HCT116 (cell line): ENCODE measurements at regions not wholly inside any gene's neighbourhood (a gene's known extent, or its start where the extent isn't known, plus 50 kb on each side); places are given as distances from the start of the nearest gene placed in this dataset.

Source experiments
- ATAC-seq: fragments of 200-7000 bp; cut with Tn5 transposase; 2 replicates; pipeline ENCODE4 v1.9.1; 2020; ENCODE audit warnings: mild to moderate bottlenecking, moderate library complexity
- BruUV-seq: library from RNA; stranded (reverse); fragments of 400-500 nt; replicated peaks from 2 replicates; lab custom pipeline; 2021; lab: Mats Ljungman, UMichigan
- CTCF ChIA-PET: fragments of 300-600 bp; sonication (Branson Sonifier 250); formaldehyde crosslinking; loops from one replicate; lab custom pipeline; 2021; ENCODE audit warnings: antibody characterized with exemption; lab: Charles Lee
- POLR2A ChIA-PET: fragments of 300-600, 350-600 bp; sonication (Branson Sonifier 250); formaldehyde crosslinking; loops from one replicate; lab custom pipeline; 2021; ENCODE audit warnings: antibody characterized with exemption; lab: Charles Lee
- RAD21 ChIA-PET, 2 experiments: fragments of 300-600 bp; sonication (Branson Sonifier 250); formaldehyde crosslinking; loops; one replicate each; lab custom pipeline; 2023; ENCODE audit warnings: low total read pairs in 2 of 2; ENCODE audit not compliant: uncharacterized antibody in 2 of 2, unreplicated experiment in 2 of 2, low non-redundant PET in 1 of 2; lab: Charles Lee
- DNase-seq: peaks from one replicate; pipeline ENCODE4 v3.0.0-alpha.2; 2010; ENCODE audit warnings: low read depth, low spot score
- H2AFZ ChIP-seq: fragments of 200-600 bp; shearing (Covaris generic), sonication (generic); 2 replicates; pipeline ENCODE4 v1.6.1; 2017; ENCODE audit warnings: low read depth, mixed run types, mixed read lengths, antibody characterized with exemption, low read length; ENCODE audit not compliant: poor library complexity, severe bottlenecking
- H3K27ac ChIP-seq: 2 replicates; pipeline ENCODE4 v1.5.1; 2012; ENCODE audit warnings: low read depth, low read length
- H3K27me3 ChIP-seq: fragments of 200-600 bp; sonication (generic); 2 replicates; pipeline ENCODE4 v1.6.1; 2016; ENCODE audit warnings: mixed run types, low read length, mixed read lengths; ENCODE audit not compliant: insufficient read depth
- H3K36me3 ChIP-seq, 2 experiments: fragments of 200-500 bp in 1 of 2; fragments of 200-600 bp in 1 of 2; sonication (Bioruptor generic) in 1 of 2; sonication (generic) in 1 of 2; 2 replicates each; pipeline versions ENCODE4 v1.5.1 to v1.6.1; 2014 to 2016; ENCODE audit warnings: low read length in 2 of 2, inconsistent platforms in 1 of 2, mixed read lengths in 1 of 2, mixed run types in 1 of 2; ENCODE audit not compliant: insufficient read depth in 2 of 2, control insufficient read depth in 1 of 2
- H3K4me1 ChIP-seq, 2 experiments: fragments of 200-600 bp in 1 of 2; sonication (generic) in 1 of 2; 2 replicates each; pipeline versions ENCODE4 v1.5.1 to v1.6.1; 2012 to 2017; ENCODE audit warnings: low read length in 2 of 2, inconsistent platforms in 1 of 2, mild to moderate bottlenecking in 1 of 2, mixed read lengths in 1 of 2, mixed run types in 1 of 2, moderate library complexity in 1 of 2; ENCODE audit not compliant: insufficient read depth in 2 of 2, control insufficient read depth in 1 of 2
- H3K4me2 ChIP-seq: fragments of 200-600 bp; sonication (generic); 2 replicates; pipeline ENCODE4 v1.6.1; 2017; ENCODE audit warnings: mixed run types, low read length, mixed read lengths
- H3K4me3 ChIP-seq, 2 experiments: fragments of 200-600 bp in 1 of 2; sonication (generic) in 1 of 2; replicated peaks in 1 of 2; 2 replicates each; pipeline ENCODE4 v1.5.1; 2011 to 2016; ENCODE audit warnings: low read length in 2 of 2, control low read depth in 1 of 2, low read depth in 1 of 2, mild to moderate bottlenecking in 1 of 2, mixed read lengths in 1 of 2, mixed run types in 1 of 2
- H3K79me2 ChIP-seq: fragments of 200-600 bp; sonication (generic); 2 replicates; pipeline ENCODE4 v1.6.1; 2017; ENCODE audit warnings: mild to moderate bottlenecking, mixed run types, low read length, moderate library complexity, mixed read lengths; ENCODE audit not compliant: insufficient read depth
- H3K9ac ChIP-seq: fragments of 200-600 bp; sonication (generic); 2 replicates; pipeline ENCODE4 v1.6.1; 2016; ENCODE audit warnings: low read length, mixed read lengths
- H3K9me2 ChIP-seq: fragments of 200-600 bp; sonication (generic), shearing (Covaris generic); 2 replicates; pipeline ENCODE4 v1.6.1; 2017; ENCODE audit warnings: mixed run types, mild to moderate bottlenecking, moderate library complexity; ENCODE audit not compliant: insufficient read depth
- H3K9me3 ChIP-seq, 2 experiments: fragments of 200-500 bp in 1 of 2; fragments of 200-600 bp in 1 of 2; sonication (Bioruptor generic) in 1 of 2; sonication (generic) in 1 of 2; 2 replicates each; pipeline ENCODE4 v1.6.1; 2014 to 2017; ENCODE audit warnings: low read length in 2 of 2, mixed read lengths in 2 of 2, inconsistent platforms in 1 of 2, low read depth in 1 of 2, mild to moderate bottlenecking in 1 of 2, mixed run types in 1 of 2, moderate library complexity in 1 of 2; ENCODE audit not compliant: control insufficient read depth in 1 of 2, insufficient read depth in 1 of 2
- H4K20me1 ChIP-seq: fragments of 200-600 bp; sonication (generic), shearing (Covaris generic); 2 replicates; pipeline ENCODE4 v1.6.1; 2017; ENCODE audit warnings: mixed run types, mild to moderate bottlenecking, moderate library complexity; ENCODE audit not compliant: insufficient read depth
- ATF3 ChIP-seq: IDR thresholded peaks from 2 replicates; pipeline ENCODE4 v1.6.1; 2012
- CBX3 ChIP-seq: IDR thresholded peaks from 2 replicates; pipeline ENCODE4 v1.6.1; 2012; ENCODE audit warnings: low read depth
- EGR1 ChIP-seq: IDR thresholded peaks from 2 replicates; pipeline ENCODE4 v1.6.1; 2012; ENCODE audit warnings: low read depth
- ELF1 ChIP-seq: IDR thresholded peaks from 2 replicates; pipeline ENCODE4 v1.6.1; 2012; ENCODE audit warnings: low read depth, borderline replicate concordance
- EZH2 ChIP-seq: fragments of 200-600 bp; sonication (generic); IDR thresholded peaks from 2 replicates; pipeline ENCODE4 v1.6.1; 2017; ENCODE audit warnings: antibody characterized with exemption, mixed run types
- EZH2phosphoT487 ChIP-seq: fragments of 200-600 bp; IDR thresholded peaks from 2 replicates; pipeline ENCODE4 v1.6.1; 2018; ENCODE audit warnings: antibody characterized with exemption, borderline replicate concordance
- POLR2A ChIP-seq: IDR thresholded peaks from 2 replicates; pipeline ENCODE4 v1.7.0; 2011; ENCODE audit warnings: borderline replicate concordance; ENCODE audit not compliant: insufficient read depth, insufficient read length; ENCODE audit errors: extremely low read depth
- RAD21 ChIP-seq: IDR thresholded peaks from 2 replicates; pipeline ENCODE4 v1.6.1; 2012; ENCODE audit warnings: low read depth, mild to moderate bottlenecking
- SIN3A ChIP-seq: IDR thresholded peaks from 2 replicates; pipeline ENCODE4 v1.6.1; 2012; ENCODE audit warnings: low read depth
- YY1 ChIP-seq: IDR thresholded peaks from 2 replicates; pipeline ENCODE4 v1.6.1; 2011; ENCODE audit warnings: low read length, low read depth, moderate library complexity, mild to moderate bottlenecking; ENCODE audit not compliant: insufficient replicate concordance; ENCODE audit errors: extremely low read depth
- ZNF274 ChIP-seq: fragments of 200-500 bp; sonication (Bioruptor generic); IDR thresholded peaks from 2 replicates; pipeline ENCODE4 v1.6.1; 2014; ENCODE audit warnings: mild to moderate bottlenecking, low read depth, low read length, inconsistent platforms
- intact Hi-C: fragments of 100-400 bp; cut with micrococcal nuclease; formaldehyde crosslinking; loops from 2 replicates; pipeline ENCODE4 v1.10.0; 2022
- TF ChIP-seq, protein P1 (sequence below): IDR thresholded peaks from 2 replicates; pipeline ENCODE4 v1.6.1; 2011; ENCODE audit warnings: mild to moderate bottlenecking, low read length, moderate library complexity; ENCODE audit not compliant: insufficient replicate concordance; ENCODE audit errors: extremely low read depth

DNA sequence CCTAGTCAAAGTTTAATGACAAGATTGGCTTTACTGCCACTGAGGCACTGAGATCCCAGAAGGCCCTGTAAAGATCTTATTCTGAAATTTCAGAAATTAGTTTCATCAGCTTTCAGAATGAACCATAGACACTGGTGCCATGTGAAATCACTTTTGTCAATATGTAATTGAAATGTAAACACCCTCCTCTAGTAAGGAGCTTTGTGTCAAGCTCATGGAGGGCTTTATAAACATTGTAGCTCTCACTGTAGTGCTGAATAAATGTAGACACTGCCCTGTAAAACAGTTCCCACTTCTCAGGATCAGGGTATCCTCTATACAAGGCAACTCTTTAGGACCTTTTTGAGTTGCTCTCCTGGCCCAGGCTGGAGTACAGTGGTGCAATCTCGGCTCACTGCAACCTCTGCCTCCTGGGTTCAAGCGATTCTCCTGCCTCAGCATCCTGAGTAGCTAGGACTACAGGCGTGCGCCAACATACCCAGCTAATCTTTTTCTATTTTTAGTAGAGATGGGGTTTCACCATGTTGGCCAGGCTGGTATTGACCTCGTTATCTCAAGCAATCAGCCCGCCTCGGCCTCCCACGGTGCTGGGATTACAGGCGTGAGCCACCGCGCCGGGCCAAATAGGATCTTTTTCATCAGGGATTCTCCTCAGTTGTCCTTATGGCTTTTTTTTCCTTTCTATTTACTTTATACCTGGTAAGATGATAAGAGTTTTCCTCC lies 1823.9 kb upstream of the CDH9 start:
- Histone ChIP-seq H3K4me3 (no peak overlapping the region), H3K79me2 (no peaks in the 10 kb centered on the region), H3K4me2 (no peak overlapping the region), H3K4me1 (no peaks in the 10 kb centered on the region), H3K27me3 (no peaks in the 10 kb centered on the region), H3K9me2 (no peaks in the 10 kb centered on the region), H3K36me3 (no peaks in the 10 kb centered on the region), H3K9ac (no peak overlapping the region), H4K20me1 (no peaks in the 10 kb centered on the region), H3K27ac (no peak overlapping the region), H2AFZ (no peak overlapping the region), H3K9me3 (peaks cover 13 to 23% of the 10 kb centered on the region in 2 experiments; a peak in 3 of 4 replicates)
- ChIA-PET POLR2A (no interaction called here), RAD21 (no interaction called here), CTCF (no interaction called here)
- intact Hi-C loops, result loop anchor here (5.0 kb wide), 1 partner anchor 240 kb away; no protein-coding TSS in a partner anchor
- no peak for ATAC-seq
- no peak for TF ChIP-seq SIN3A
- no peak for TF ChIP-seq RAD21
- TF ChIP-seq ATF3, result no peak
- TF ChIP-seq YY1, result no peak
- no TSS peak for BruUV-seq
- no peak for DNase-seq

DNA sequence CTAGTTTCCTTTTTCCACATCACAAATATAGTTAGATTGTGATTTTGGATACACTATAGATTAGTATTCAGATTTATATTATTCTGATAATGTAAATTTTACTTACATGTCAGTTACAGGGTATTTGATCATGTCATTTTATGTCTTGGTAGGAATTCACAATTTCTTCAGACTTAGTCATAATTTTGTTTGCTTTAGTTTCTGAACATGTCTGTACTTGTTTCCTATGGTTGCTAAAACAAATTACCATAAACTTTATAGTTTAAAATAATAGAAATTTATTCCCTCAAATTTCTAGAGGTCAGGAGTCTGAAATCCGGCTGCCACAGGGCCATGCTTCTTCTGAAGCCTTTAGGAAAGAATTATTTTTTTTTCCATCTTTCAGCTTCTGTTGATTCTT lies 1817.2 kb upstream of the CDH9 start:
- no peaks in the 10 kb centered on the region for H4K20me1 ChIP-seq
- H3K27me3 ChIP-seq, result no peaks in the 10 kb centered on the region

More for the DNA sequence above, 1817.2 kb upstream of the CDH9 start:
- CTCF ChIA-PET, result no interaction called here
- Histone ChIP-seq H3K9ac (no peak overlapping the region), H3K9me3 (peaks cover 0 to 14% of the 10 kb centered on the region in 2 experiments; a peak in 1 of 4 replicates), H3K9me2 (no peaks in the 10 kb centered on the region), H3K27ac (no peak overlapping the region), H3K4me2 (no peak overlapping the region), H2AFZ (no peak overlapping the region), H3K4me3 (no peak overlapping the region), H3K79me2 (no peaks in the 10 kb centered on the region), H3K4me1 (no peaks in the 10 kb centered on the region), H3K36me3 (no peaks in the 10 kb centered on the region)
- POLR2A ChIA-PET, result no interaction called here
- BruUV-seq, result no TSS peak
- no peak for DNase-seq
- TF ChIP-seq ATF3 (no peak), EGR1 (no peak), ELF1 (no peak), ZNF274 (no peak), EZH2 (no peak), POLR2A (no peak), YY1 (no peak), CBX3 (no peak), EZH2phosphoT487 (no peak), SIN3A (no peak)
- TF ChIP-seq, protein P1, sequence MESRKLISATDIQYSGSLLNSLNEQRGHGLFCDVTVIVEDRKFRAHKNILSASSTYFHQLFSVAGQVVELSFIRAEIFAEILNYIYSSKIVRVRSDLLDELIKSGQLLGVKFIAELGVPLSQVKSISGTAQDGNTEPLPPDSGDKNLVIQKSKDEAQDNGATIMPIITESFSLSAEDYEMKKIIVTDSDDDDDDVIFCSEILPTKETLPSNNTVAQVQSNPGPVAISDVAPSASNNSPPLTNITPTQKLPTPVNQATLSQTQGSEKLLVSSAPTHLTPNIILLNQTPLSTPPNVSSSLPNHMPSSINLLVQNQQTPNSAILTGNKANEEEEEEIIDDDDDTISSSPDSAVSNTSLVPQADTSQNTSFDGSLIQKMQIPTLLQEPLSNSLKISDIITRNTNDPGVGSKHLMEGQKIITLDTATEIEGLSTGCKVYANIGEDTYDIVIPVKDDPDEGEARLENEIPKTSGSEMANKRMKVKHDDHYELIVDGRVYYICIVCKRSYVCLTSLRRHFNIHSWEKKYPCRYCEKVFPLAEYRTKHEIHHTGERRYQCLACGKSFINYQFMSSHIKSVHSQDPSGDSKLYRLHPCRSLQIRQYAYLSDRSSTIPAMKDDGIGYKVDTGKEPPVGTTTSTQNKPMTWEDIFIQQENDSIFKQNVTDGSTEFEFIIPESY, result no peak
- RAD21 ChIA-PET, result no interaction called here
- intact Hi-C loops, result no loop called here
- no peak for ATAC-seq
